GM19463 (cell line): ENCODE measurements at regions not wholly inside any gene's neighbourhood (a gene's known extent, or its start where the extent isn't known, plus 50 kb on each side); places are given as distances from the start of the nearest gene placed in this dataset.
"Not testable (repeated sequence)": the region's sequence is repeated elsewhere in the genome, so short reads cannot be mapped to it uniquely, and the experiment has no call there.

Experiments
- ATAC-seq: cut with Tn5 transposase; IDR thresholded peaks from one replicate; pipeline ENCODE4 v1.9.1; 2021; ENCODE audit warnings: mild to moderate bottlenecking, moderate library complexity; ENCODE audit not compliant: unreplicated experiment

DNA sequence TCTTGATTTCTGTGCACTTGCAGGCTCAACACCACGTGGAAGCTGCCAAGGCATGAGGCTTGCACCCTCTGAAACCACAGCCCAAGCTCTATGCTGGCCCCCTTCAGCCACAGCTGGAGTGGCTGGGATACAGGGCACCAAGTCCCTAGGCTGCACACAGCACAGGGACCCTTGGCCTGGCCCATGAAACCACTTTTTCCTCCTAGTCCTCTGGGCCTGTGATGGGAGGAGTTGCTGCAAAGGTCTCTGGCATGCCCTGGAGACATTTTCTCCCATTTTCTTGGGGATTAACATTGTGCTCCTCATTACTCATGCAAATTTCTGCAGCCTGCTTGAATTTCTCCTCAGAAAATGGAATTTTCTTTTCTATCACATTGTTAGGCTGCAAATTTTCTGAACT lies 629.8 kb upstream of the NR2F2 start:
- not testable (repeated sequence) for ATAC-seq

DNA sequence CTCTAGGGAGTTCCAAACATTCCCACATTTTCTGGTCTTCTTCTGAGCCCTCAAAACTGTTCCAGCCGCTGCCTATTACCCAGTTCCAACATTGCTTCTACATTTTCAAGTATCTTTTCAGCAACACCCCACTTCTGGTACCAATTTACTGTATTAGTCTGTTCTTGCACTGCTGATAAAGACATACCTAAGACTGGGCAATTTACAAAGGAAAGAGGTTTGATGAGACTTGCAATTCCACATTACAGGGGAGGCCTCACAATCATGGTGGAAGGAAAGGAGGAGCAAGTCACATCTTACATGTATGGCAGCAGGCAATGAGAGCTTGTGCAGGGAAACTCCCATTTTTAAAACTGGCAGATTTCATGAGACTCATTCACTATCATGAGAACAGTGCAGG lies 629.1 kb upstream of the NR2F2 start:
- no peak for ATAC-seq

DNA sequence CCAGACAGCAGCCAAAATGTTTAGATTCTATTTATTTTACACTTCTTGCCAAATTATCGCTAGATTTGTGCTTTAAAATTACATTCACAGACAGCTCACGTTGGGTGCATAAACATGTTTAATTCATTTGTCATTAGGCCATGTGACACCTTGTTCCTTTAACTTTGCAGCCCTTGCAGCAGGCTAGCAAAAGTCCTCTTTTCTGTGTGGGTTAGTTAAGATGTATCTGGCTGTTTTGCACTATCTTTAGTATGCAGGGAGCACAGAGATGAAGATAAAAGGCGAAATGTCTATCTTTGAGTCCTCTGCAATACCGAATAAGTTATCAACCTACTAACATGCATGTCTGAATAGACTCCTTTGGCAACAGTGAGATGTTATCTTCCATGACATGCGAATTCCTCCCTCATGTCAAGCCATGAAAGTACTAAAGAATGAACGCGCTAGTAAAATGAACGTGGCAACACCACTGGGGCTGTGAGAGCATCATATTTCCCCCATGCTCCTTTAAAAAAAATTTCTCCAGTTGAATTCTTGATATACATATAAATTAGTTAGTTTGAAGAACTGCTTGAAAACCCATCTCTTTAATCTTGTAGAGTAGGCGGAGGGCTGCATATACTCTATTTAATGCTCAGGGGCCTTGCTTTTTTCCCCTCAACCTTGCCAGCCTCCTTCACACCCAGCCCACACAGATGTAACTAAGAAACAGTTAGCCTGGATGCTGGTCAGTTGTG lies 620.4 kb upstream of the NR2F2 start:
- no peak for ATAC-seq

DNA sequence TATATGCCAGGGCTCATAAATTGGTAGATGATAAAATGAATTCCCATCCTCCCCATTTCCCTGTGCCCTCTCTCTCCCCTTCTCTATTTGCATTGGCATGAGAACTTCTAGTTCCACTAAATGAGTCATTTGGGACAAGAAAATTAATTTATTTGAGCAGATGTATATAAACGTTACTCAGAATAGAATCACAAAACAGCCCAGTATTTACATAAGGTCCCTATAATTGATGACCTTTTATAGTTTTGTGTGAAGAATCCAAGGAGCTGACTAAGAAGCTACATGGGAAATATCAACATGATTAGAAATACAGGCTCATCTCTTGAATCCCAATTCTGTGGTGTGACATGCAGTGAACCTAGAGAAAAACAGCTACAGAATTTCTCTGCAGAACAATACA lies 617.7 kb upstream of the NR2F2 start:
- no peak for ATAC-seq

DNA sequence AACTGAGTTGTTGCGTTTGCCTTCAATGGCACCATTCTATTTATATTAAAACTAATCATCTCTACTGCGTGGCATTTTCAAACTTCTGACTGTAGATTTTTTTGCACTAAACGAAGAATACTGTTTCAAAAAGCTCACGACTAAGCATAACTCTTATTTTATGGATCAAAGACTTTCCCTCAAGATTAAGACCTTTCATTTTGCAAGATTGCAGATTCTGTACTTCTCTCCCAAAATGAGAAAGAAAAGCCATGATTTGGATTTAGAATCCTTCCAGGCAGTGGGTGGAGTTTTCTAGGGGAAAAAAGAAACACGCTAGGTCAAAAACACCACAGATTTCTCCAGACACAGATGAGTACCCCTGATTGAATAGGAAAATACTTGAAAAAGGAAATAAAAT lies 617.2 kb upstream of the NR2F2 start:
- ATAC-seq = no peak

DNA sequence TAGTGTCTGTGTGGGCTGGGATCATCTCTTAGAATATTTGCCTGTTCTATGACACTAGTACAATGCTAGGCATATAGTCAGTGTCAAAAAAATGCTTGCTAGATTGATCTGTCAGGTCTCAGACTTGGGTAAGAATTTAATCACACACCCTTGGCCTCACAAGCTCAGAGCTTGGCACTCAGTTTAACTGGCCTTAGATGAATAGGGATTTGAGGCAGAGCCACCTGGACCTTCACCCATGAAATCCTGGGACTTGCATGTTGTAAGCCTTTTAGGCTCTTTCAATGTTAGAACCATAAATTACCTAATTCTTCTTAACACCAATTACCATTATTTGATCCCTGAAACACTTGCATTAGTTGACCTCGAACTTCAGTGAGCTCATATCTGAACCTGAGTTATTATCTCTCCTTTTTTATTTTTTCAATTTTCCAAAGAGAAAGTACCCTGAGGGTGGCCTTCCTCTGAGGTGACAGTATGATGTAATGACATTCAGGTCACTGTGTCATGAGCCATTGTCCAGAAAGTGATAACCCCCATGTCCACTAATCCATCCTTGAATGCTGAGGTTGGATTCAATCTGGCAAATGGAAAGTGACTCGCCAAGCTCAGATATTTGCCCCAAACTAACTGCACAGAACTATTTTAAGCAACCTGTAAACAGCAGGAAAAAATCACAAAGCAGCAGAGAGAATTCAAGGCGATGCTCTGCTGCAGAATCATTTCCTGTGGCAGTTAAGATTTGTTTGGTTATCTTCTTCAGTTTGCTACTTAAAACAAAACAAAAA lies 615.2 kb upstream of the NR2F2 start:
- ATAC-seq = no peak

DNA sequence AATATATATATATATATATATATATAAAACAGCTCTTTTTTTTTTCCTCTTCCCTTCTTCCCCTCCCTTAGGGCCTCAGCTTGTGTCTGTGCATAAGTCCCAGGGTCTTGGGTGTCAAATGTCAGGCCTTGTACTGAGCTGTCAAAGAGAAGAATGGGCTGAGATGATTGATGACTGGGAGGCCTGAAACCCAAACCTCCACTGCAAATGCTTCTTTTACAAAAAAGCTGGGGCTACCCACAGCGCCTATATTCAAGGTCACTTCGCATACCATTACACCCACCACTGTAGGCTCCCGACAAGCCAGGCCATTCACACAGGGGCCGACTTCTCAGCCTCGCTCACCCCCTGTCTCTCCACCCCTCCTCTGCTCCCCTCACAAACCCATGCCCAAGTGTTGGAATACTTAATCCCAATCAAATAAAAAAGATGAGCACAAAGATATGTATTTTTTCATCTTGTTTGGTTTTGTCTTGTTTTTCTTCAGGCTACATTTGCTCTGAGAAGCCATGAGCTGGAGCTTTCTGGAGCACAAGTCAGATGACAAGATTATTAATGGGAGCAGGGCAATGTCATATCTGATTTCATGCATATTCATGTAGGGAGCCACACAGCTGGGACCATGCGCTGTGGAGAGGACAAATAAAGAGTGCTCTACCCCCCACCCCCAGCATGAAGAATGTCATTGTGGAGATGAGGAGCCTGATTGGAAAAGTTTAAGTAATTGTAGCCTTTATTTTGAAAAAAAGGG lies 614.4 kb upstream of the NR2F2 start:
- no peak for ATAC-seq

DNA sequence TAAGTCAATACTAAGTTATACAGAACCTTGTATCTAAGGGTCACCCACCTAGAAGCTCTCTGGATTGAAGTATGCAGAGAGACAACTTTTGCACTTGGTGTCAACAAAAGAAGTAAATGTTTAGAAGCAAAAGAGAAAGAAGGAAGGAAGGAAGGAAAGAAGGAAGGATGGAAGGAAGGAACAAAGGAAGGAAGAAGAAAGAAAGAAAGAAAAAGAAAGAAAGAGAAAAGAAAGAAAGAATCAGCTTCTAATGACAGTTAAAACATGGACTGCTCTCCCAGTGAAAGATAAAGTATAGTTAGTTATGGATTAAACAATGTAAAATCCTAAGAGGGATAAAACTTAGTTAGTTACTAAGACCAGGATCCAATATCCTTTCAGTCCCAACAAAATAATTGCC lies 613.8 kb upstream of the NR2F2 start:
- ATAC-seq = no peak

DNA sequence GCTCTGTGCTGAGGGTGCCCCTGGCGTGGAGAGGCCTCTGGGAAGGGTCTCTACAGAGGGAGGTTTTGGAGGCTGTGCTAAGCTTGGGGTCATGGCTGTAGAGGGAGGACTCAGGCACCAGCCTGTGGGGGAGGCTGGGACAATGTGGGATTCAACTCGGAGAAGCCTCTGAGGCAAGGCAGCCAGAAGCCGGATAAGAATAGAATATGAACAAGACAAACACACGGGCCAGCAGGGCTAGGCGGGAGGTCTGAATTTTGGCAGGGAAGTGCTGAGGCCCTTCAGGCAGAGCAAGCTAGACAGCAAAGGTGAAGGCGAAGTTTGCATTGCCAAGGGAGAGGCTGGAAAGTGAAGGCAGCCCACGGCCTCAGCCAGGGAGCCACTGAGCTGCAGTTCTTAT lies 612.1 kb upstream of the NR2F2 start:
- no peak for ATAC-seq

DNA sequence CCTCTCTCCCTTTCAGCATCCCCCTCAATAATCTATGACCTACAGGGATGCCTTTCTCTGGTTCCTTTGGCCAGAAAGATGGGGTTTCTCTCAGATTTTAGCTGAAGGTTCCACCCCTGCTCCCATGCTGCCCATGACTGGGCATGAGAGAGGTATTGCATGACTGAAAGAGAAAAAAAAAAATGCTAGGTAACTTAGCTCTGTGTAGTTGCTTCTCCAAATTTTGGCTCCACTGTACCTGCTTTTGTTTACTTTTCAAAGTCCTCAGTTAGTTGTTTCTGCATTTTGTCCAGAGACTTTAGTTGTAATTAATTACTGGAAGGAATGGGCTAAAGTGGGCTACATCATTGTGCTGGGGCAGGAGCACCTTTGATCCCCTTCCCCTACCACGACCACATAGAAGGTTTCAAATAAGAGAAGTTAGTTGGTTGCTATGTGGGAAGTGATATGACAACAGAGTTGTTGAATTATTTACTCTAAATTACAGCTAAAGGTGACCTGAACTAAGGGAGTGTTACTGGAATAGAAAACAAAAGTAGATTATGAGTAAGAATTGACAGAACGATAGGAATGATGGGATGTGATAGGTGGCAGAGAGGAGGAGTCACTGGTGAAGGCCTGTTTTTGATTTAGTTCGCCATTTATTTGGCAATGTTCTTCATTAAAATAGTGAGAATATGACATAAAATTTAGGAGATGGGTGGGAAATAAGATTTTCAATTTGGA lies 605.4 kb upstream of the NR2F2 start:
- ATAC-seq = no peak

DNA sequence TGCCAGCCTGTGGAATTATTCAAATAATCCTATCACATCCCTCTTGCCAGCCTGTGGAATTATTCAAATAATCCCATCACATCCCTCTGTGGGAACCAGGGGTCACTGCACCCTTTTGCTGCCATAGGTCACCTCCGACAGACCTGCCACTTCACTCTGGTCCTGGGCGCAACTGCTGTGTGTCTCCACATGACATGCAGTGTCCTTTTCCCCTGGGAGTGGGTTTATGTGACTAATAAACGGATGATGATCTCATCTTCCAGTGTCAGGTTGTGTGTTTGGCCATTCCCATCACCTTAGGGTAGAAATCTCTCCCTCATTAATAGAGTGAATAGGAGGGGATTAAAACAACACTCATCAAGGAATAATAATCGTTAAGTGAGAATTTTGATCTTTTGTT lies 603.6 kb upstream of the NR2F2 start:
- ATAC-seq = no peak

DNA sequence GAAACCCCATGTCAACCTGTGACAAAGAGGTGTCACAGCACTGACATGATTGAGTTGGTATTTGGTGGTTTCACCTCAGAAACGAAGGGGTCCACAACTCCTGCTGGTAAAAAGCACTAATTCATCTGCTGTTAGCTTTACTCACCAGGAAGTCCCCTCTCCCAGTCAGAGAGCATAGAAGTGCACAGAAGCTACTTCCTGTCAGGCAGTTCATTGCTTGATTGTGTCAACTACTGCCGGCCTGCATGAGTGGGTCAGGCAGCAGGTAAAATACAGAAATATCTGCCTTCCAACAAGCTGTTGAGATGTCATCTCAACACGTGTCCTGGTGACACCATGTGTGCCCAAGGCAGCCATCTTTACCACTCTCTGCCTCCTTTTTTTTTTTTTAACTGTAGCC lies 596.6 kb upstream of the NR2F2 start:
- ATAC-seq = no peak

DNA sequence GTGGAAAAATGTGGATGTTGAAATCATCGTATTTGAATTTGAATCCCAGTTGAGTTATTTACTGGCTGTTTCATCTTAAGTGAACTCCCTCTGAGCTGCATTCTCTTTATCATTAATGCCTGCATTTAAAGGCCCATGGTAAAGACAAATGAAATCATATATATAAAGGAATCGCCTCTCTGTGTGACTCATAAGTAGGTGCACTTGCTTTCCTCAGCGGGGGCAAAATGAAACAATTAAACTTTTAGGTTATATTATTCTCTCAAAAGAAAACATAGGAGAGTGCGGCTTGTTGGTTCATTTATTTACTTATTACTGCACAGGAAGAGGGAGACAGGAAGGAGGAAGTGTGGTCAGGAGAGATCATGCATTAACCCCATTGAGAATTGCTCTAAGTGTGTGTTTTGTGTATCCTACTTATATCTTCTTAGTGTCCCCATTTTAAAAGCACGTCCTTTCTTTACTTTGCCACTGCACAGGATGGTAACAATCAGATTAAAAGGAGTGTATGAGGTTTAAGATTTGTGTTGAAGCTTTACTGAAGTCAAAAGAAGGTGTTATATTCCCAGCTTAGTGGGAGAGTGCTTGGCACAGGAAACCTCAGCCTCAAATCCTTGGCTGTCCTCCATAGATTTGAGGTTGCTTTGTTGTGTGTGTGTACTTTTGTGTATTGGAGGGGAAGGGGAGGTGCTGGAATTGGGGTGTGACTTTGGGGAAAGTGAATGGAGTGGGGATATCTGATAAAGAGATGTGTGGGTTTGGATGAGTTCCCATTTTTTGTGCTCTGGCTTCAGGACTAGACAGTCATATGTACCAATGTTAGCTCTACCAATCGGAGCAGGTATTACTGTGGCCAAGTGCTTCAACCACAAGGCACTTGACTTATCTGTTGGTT lies 595.8 kb upstream of the NR2F2 start:
- no peak for ATAC-seq

DNA sequence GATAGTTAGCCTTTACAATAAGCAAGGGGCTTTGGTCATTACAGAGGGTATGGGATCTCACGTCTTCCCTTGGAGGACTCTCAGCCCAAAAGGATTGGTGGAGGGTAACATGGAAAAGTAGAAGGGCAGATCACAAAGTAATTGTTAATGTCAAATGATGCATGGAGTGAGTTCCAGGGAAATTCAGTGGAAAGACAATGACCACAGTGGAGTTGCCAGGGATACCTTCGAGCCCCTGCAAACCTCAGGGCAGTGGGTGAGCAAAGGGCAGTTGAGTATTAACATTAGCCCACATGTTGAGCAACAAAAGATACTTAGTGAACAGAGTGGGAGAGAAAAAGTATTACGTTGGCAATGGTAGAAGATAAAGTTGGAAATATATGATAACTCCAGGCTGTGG lies 593.4 kb upstream of the NR2F2 start:
- no peak for ATAC-seq

DNA sequence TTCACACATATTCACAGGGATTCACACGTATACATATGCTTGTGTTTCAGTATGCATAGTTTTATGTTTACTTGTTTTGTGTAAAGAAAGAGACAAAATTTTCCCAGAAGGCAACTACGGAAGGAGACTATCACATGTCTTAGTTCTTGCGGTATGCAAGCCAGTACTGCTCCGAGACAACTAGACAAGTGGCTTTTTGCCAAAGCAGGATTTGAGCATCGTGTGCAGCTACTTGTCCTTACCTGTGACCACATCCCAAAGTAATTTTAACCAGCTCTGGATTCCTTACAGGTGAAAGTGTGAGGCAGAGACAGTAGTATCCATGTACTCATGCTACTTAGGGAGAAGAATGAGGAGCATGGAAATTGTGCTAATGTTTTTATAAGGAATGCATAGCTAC lies 591.4 kb upstream of the NR2F2 start:
- no peak for ATAC-seq

DNA sequence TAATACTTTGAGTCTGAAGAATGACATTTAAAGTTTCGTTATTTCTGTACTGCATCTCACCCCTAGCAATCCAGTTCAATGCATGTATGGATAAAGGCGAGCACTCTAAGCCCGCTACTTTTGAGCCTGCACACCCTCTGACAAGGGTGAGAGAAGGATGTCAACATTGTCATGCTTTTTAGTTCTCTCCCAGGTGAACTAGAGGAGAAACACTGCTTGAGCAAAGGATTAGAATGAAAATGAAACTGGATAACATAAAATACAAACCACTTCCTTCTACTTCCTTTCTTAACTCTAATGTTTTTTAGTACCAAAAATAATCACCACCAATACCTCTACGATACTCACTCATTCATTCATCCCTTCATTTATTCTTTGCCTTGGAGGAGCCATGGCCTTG lies 588.7 kb upstream of the NR2F2 start:
- ATAC-seq = no peak

DNA sequence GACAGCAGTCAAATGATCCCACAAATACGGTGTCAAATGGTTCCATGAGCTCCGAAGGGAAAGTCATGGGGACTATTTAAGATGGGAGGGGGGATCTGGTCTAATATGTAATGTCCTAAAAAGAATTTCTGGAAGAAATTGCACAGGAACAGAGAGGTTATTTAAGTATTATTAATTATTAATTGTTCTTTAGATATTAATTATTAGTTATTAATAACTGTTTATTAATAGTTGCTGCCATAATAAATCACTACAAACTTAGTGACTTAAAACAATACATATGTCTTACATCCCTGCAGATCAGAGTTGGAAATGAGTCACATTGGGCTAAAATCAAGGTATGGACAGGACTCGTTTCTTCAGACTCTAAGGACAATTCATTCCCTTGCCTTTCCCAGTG lies 588.2 kb upstream of the NR2F2 start:
- no peak for ATAC-seq

DNA sequence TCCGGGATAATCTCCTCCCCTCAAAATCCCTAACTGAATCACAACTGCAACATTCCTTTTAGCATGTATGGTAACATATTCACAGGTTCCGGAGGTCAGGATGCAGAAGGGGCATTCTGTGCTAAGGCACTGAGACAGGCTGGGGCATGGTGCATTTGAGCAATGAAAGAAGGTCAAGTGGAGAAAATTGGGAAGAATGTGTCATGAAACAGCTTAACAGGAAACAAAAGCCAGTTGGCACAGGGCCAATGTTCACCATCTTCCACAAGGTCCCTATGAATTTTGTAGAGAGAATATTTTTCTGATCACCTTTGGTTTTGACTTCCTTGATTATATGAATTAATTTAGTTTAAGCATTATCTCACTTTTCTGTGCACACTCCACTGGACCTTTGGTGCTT lies 587.7 kb upstream of the NR2F2 start:
- ATAC-seq = no peak

DNA sequence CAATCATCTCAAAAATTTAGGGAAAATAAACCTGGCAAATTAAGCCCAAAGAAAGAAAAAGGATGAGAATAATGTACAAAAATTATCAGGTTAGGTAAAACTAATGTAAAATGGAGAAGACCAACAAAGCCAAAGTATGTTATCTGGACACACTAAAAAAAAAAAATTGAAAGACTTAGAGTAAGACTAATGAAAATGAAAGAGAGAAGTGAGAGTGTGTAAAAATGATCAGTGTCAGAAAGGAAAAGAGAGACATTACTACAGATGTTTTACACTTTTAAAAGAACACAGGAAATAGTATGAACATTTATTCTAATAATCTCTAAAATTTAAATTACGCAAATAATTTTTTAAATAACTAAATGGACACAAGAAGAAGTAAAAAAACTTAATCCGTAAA lies 573.3 kb upstream of the NR2F2 start:
- ATAC-seq = no peak

DNA sequence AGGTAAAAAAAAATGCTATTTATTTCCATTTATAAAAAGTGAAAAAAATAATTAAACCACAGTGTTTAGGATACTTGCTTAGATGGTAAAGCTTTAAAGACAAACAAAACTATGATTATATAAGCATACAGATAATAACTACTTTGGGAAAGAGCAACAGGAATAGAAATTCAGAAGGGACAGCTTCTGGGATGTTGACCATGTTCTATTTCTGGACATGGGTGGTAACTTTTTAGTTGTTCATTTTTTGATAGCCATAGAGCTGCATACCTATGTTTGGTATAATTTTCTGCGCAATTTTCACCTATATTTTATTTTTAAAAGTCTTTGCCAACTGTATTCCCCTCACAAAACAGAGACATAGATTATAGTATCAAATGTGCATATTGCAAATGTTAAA lies 572.0 kb upstream of the NR2F2 start:
- no peak for ATAC-seq
